ENCODE measurements at regions not wholly inside any gene's neighbourhood (a gene's known extent, or its start where the extent isn't known, plus 50 kb on each side); places are given as distances from the start of the nearest gene placed in this dataset.

GRCh38 chr10:10294184-10294880, 723.3 kb upstream of the CELF2 start:
- TF ChIP-seq, protein P1, sequence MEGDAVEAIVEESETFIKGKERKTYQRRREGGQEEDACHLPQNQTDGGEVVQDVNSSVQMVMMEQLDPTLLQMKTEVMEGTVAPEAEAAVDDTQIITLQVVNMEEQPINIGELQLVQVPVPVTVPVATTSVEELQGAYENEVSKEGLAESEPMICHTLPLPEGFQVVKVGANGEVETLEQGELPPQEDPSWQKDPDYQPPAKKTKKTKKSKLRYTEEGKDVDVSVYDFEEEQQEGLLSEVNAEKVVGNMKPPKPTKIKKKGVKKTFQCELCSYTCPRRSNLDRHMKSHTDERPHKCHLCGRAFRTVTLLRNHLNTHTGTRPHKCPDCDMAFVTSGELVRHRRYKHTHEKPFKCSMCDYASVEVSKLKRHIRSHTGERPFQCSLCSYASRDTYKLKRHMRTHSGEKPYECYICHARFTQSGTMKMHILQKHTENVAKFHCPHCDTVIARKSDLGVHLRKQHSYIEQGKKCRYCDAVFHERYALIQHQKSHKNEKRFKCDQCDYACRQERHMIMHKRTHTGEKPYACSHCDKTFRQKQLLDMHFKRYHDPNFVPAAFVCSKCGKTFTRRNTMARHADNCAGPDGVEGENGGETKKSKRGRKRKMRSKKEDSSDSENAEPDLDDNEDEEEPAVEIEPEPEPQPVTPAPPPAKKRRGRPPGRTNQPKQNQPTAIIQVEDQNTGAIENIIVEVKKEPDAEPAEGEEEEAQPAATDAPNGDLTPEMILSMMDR (IDR thresholded peaks at IDR 0.05) = no peak
- TF ChIP-seq POLR2A (IDR thresholded peaks at IDR 0.05) = no peak
- no peak for TF ChIP-seq POLR2AphosphoS5 (IDR thresholded peaks at IDR 0.05)
- TF ChIP-seq EP300 (IDR thresholded peaks at IDR 0.05) = no peak
